H1 (cell line): ENCODE measurements at regions not wholly inside any gene's neighbourhood (a gene's known extent, or its start where the extent isn't known, plus 50 kb on each side); places are given as distances from the start of the nearest gene placed in this dataset.
A peak's percentile ranks its signal among the peaks of the same experiment; 100 is the strongest.

Experiments
- CTCF ChIA-PET: fragments of 300-600 bp; sonication (Branson Sonifier 250); formaldehyde crosslinking; loops from one replicate; lab custom pipeline; 2021; ENCODE audit not compliant: partially characterized antibody; lab: Charles Lee
- POLR2A ChIA-PET: fragments of 300-600 bp; sonication (Branson Sonifier 250); formaldehyde crosslinking; loops from one replicate; lab custom pipeline; 2021; ENCODE audit warnings: inconsistent platforms; ENCODE audit not compliant: partially characterized antibody; lab: Charles Lee
- DNase-seq, 2 experiments: peaks; one replicate each; pipeline versions ENCODE4 v3.0.0 to v3.0.0-alpha.2; 2010 to 2022; ENCODE audit warnings: low spot score in 2 of 2, low read depth in 1 of 2, mixed read lengths in 1 of 2
- FAIRE-seq: peaks from 2 replicates; lab custom pipeline; 2011; peaks lifted over from hg19 to GRCh38; lab: Jason Lieb, UNC
- H2AFZ ChIP-seq: 2 replicates; pipeline ENCODE4 v1.8.1; 2012; ENCODE audit warnings: low read length, inconsistent platforms
- H2AK5ac ChIP-seq: 2 replicates; pipeline ENCODE4 v1.6.1; 2013; ENCODE audit warnings: low read depth, low read length
- H2BK120ac ChIP-seq: replicated peaks from 2 replicates; pipeline ENCODE3; 2013; ENCODE audit warnings: low read depth, low read length, inconsistent platforms
- H2BK12ac ChIP-seq: 2 replicates; pipeline ENCODE4 v1.6.1; 2013; ENCODE audit warnings: low read depth, low read length
- H2BK15ac ChIP-seq: 2 replicates; pipeline ENCODE4 v1.6.1; 2013; ENCODE audit warnings: low read length
- H2BK20ac ChIP-seq: 2 replicates; pipeline ENCODE4 v1.6.1; 2013; ENCODE audit warnings: low read length
- H2BK5ac ChIP-seq: 2 replicates; pipeline ENCODE4 v1.6.1; 2013; ENCODE audit warnings: low read depth, low read length
- H3K14ac ChIP-seq: 2 replicates; pipeline ENCODE4 v1.6.1; 2013; ENCODE audit warnings: inconsistent platforms; ENCODE audit not compliant: insufficient read length
- H3K18ac ChIP-seq: 2 replicates; pipeline ENCODE4 v1.6.1; 2013; ENCODE audit warnings: low read length; ENCODE audit errors: extremely low read depth
- H3K23ac ChIP-seq: 2 replicates; pipeline ENCODE4 v1.6.1; 2013; ENCODE audit warnings: inconsistent platforms; ENCODE audit not compliant: insufficient read length
- H3K23me2 ChIP-seq: 2 replicates; pipeline ENCODE4 v1.6.1; 2013; ENCODE audit warnings: low read depth, low read length
- H3K27ac ChIP-seq: 2 replicates; pipeline ENCODE4 v1.6.1; 2011; ENCODE audit warnings: low read depth, low read length, inconsistent platforms
- H3K27me3 ChIP-seq, 4 experiments: replicated peaks in 1 of 4; 1 replicate in 1 of 4; 2 replicates in 3 of 4; pipeline versions ENCODE4 v1.6.1 to v1.8.1; 2011 to 2013; ENCODE audit warnings: low read length in 3 of 4, mild to moderate bottlenecking in 3 of 4, inconsistent platforms in 2 of 4, mixed read lengths in 2 of 4, moderate library complexity in 1 of 4; ENCODE audit not compliant: control insufficient read depth in 3 of 4, insufficient read depth in 3 of 4; ENCODE audit errors: extremely low read depth in 1 of 4
- H3K36me3 ChIP-seq, 4 experiments: 2 replicates each; pipeline versions ENCODE4 v1.6.1 to v1.8.1; 2011 to 2013; ENCODE audit warnings: mild to moderate bottlenecking in 4 of 4, low read length in 3 of 4, moderate library complexity in 2 of 4, control low read depth in 1 of 4, inconsistent platforms in 1 of 4; ENCODE audit not compliant: insufficient read depth in 4 of 4, control insufficient read depth in 2 of 4
- H3K4ac ChIP-seq: replicated peaks from 2 replicates; pipeline ENCODE3; 2013; ENCODE audit warnings: low read length, low read depth, mixed read lengths, inconsistent platforms; ENCODE audit not compliant: insufficient read length
- H3K4me1 ChIP-seq, 4 experiments: replicated peaks in 1 of 4; 1 replicate in 1 of 4; 2 replicates in 3 of 4; pipeline versions ENCODE4 v1.6.1 to v1.8.1; 2011 to 2013; ENCODE audit warnings: low read length in 3 of 4, inconsistent platforms in 2 of 4, mixed read lengths in 1 of 4; ENCODE audit not compliant: insufficient read depth in 4 of 4, control insufficient read depth in 3 of 4
- H3K4me2 ChIP-seq, 2 experiments: 2 replicates each; pipeline versions ENCODE4 v1.6.1 to v1.8.1; 2011 to 2013; ENCODE audit warnings: low read depth in 2 of 2, low read length in 2 of 2, control low read depth in 1 of 2, inconsistent platforms in 1 of 2, mild to moderate bottlenecking in 1 of 2; ENCODE audit not compliant: insufficient read depth in 1 of 2
- H3K4me3 ChIP-seq, 4 experiments: fragments of 200-600, 300-600 bp in 1 of 4; sonication (generic), shearing (Covaris generic), sonication (Bioruptor Twin) in 1 of 4; 2 replicates each; pipeline versions ENCODE4 v1.5.1 to v1.8.1; 2011 to 2016; ENCODE audit warnings: low read length in 4 of 4, low read depth in 3 of 4, control low read depth in 2 of 4, inconsistent platforms in 2 of 4, mild to moderate bottlenecking in 2 of 4, mixed read lengths in 1 of 4, moderate library complexity in 1 of 4; ENCODE audit not compliant: insufficient read depth in 2 of 4; ENCODE audit errors: extremely low read depth in 1 of 4
- H3K56ac ChIP-seq: replicated peaks from 2 replicates; pipeline ENCODE3; 2013; ENCODE audit warnings: low read depth, mild to moderate bottlenecking, mixed read lengths, low read length, inconsistent platforms; ENCODE audit not compliant: insufficient read length
- H3K79me1 ChIP-seq: 2 replicates; pipeline ENCODE4 v1.6.1; 2013; ENCODE audit warnings: low read depth, low read length, control low read depth
- H3K79me2 ChIP-seq, 2 experiments: 2 replicates each; pipeline versions ENCODE4 v1.6.1 to v1.8.1; 2012 to 2013; ENCODE audit warnings: low read length in 2 of 2, mild to moderate bottlenecking in 2 of 2, inconsistent platforms in 1 of 2; ENCODE audit not compliant: insufficient read depth in 2 of 2, control insufficient read depth in 1 of 2
- H3K9ac ChIP-seq, 4 experiments: replicated peaks in 1 of 4; 1 replicate in 1 of 4; 2 replicates in 3 of 4; pipeline versions ENCODE4 v1.6.1 to v1.8.1; 2011 to 2013; ENCODE audit warnings: low read depth in 3 of 4, low read length in 3 of 4, control low read depth in 2 of 4, mild to moderate bottlenecking in 2 of 4, moderate library complexity in 2 of 4, inconsistent platforms in 1 of 4; ENCODE audit errors: extremely low read depth in 1 of 4
- H3K9me3 ChIP-seq, 2 experiments: 2 replicates each; pipeline versions ENCODE4 v1.6.1 to v1.8.1; 2012 to 2013; ENCODE audit warnings: mild to moderate bottlenecking in 2 of 2, moderate library complexity in 2 of 2, control low read depth in 1 of 2, inconsistent platforms in 1 of 2, low read depth in 1 of 2, low read length in 1 of 2, mixed read lengths in 1 of 2; ENCODE audit not compliant: insufficient read depth in 2 of 2
- H4K20me1 ChIP-seq, 2 experiments: replicated peaks in 1 of 2; 2 replicates each; pipeline versions ENCODE3 to v1.8.1; 2011 to 2013; ENCODE audit warnings: inconsistent platforms in 2 of 2, low read length in 2 of 2, mild to moderate bottlenecking in 1 of 2; ENCODE audit not compliant: insufficient read depth in 2 of 2, control insufficient read depth in 1 of 2
- H4K5ac ChIP-seq: 2 replicates; pipeline ENCODE4 v1.6.1; 2013; ENCODE audit warnings: low read length, low read depth, mixed read lengths, inconsistent platforms; ENCODE audit not compliant: insufficient read length
- H4K8ac ChIP-seq: 2 replicates; pipeline ENCODE4 v1.8.0; 2013; ENCODE audit warnings: mild to moderate bottlenecking, moderate library complexity, low read length, inconsistent platforms; ENCODE audit not compliant: insufficient read depth; ENCODE audit errors: extremely low read depth
- H4K91ac ChIP-seq: replicated peaks from 2 replicates; pipeline ENCODE3; 2013; ENCODE audit warnings: low read length, mixed read lengths, inconsistent platforms; ENCODE audit not compliant: insufficient read length
- CTCF ChIP-seq, 3 experiments: IDR thresholded peaks; 1 replicate in 2 of 3; 2 replicates in 1 of 3; pipeline versions ENCODE4 v1.5.1 to v1.6.1; 2011; ENCODE audit warnings: low read length in 3 of 3, mild to moderate bottlenecking in 3 of 3, inconsistent platforms in 2 of 3, low read depth in 1 of 3, moderate library complexity in 1 of 3; ENCODE audit not compliant: insufficient read depth in 1 of 3; ENCODE audit errors: control extremely low read depth in 1 of 3
- MAX ChIP-seq: IDR thresholded peaks from 2 replicates; pipeline ENCODE4 v1.6.1; 2012; ENCODE audit warnings: inconsistent platforms
- POLR2A ChIP-seq, 2 experiments: IDR thresholded peaks; 1 replicate in 1 of 2; 2 replicates in 1 of 2; pipeline ENCODE4 v1.6.1; 2011; ENCODE audit warnings: low read depth in 2 of 2, low read length in 2 of 2, mild to moderate bottlenecking in 2 of 2; ENCODE audit errors: control extremely low read depth in 1 of 2
- RAD21 ChIP-seq, 2 experiments: IDR thresholded peaks in 1 of 2; conservative IDR thresholded peaks in 1 of 2; 2 replicates each; pipeline ENCODE4 v1.6.1; 2011; ENCODE audit warnings: low read depth in 2 of 2, low read length in 2 of 2, improper control_type of control experiment in 1 of 2, inconsistent platforms in 1 of 2, mild to moderate bottlenecking in 1 of 2, moderate library complexity in 1 of 2
- RXRA ChIP-seq: IDR thresholded peaks from 2 replicates; pipeline ENCODE4 v1.6.1; 2011; ENCODE audit warnings: low read depth, mild to moderate bottlenecking, low read length, moderate library complexity; ENCODE audit not compliant: insufficient read depth
- SIN3A ChIP-seq, 2 experiments: IDR thresholded peaks in 1 of 2; conservative IDR thresholded peaks in 1 of 2; 2 replicates each; pipeline ENCODE4 v1.6.1; 2011 to 2012; ENCODE audit warnings: low read length in 2 of 2, improper control_type of control experiment in 1 of 2, low read depth in 1 of 2, mild to moderate bottlenecking in 1 of 2
- USF2 ChIP-seq: IDR thresholded peaks from 2 replicates; pipeline ENCODE4 v1.6.1; 2011; ENCODE audit warnings: low read length, improper control_type of control experiment
- WGBS, 2 experiments: shearing (Covaris generic) in 1 of 2; methylation state at CpG; one replicate each; pipeline versions ENCODE4 v1.1.6 to v1.1.7; 2013 to 2015; ENCODE audit warnings: low lambda C conversion rate in 2 of 2, mixed read lengths in 2 of 2, inconsistent platforms in 1 of 2, low coverage in 1 of 2, missing lambda C conversion rate in 1 of 2; ENCODE audit not compliant: insufficient replicate concordance in 2 of 2, insufficient coverage in 1 of 2, insufficient read length in 1 of 2; ENCODE audit errors: extremely low coverage in 1 of 2, missing lambda C conversion rate in 1 of 2; 5-methylcytosine and 5-hydroxymethylcytosine counted together

DNA sequence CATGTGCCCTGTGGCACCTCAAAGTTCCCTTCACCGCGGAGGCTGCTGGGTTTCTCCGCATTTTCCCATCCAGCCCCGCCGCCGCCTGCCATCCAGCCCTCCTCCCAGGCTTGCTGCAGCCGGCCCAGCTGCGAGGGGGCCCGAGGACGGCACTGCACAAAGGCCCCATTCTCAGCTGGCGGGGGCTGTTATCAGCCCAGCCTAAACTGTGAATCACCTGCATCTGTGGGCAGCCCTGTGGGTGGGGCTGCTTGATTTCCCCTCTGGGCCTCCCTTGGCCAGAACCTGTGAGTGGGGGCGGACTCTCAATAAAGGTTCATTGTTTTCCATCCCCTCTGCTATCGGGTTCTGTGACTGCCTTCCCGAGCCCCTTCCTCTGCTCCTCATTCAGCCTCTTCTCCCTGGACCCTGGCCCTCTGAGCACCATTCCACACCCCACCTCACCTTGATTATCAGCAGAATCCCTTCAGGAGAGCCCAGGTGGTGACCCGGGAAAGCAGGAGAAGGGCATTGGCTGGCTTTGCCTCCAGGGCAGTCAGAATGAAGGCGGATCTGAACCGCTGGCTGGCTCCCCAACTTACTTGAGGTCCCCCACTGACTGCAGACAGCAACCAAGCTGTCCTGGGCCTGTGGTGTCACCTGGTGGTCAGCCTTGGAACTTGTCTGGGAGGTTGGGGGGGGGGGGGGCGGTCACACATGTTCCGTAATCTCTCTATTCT, 204.5 kb downstream of the ZFP36L2 start:
- no peaks in the 10 kb centered on the region for H3K36me3 ChIP-seq
- no peaks in the 10 kb centered on the region for H3K27me3 ChIP-seq
- H3K9ac ChIP-seq, result no peak overlapping the region
- no peak overlapping the region for H2BK12ac ChIP-seq
- FAIRE-seq (no peak), DNase-seq (peak; percentile 58 to 80)
- WGBS, 2 experiments, result 72% methylated on average over 19 of the region's 19 CpGs; no CpG with 5 or more reads in 1 of the 2 experiments
- peak overlapping the region; percentile 58 for H4K8ac ChIP-seq
- H3K4me3 ChIP-seq, result no peak overlapping the region
- no peak overlapping the region for H3K27ac ChIP-seq
- peak overlapping the region; percentile 16; the same call in 1 of the 2 replicates for H2AFZ ChIP-seq
- H3K79me1 ChIP-seq, result no peaks in the 10 kb centered on the region
- no peak overlapping the region for H2AK5ac ChIP-seq
- no peak overlapping the region; the same call in 1 of the 2 replicates for H2BK20ac ChIP-seq
- H2BK120ac ChIP-seq, result no peak overlapping the region
- peak overlapping the region; percentile 61 for H4K91ac ChIP-seq
- no peaks in the 10 kb centered on the region for H4K20me1 ChIP-seq
- peak overlapping the region; percentile 63; the same call in 1 of the 2 replicates for H2BK15ac ChIP-seq
- no peak overlapping the region; the same call in 1 of the 2 replicates for H2BK5ac ChIP-seq
- POLR2A ChIA-PET, result interaction anchor here (1.6 kb wide), 1 partner anchor 47 kb away, joined by 4 read pairs; no protein-coding TSS in a partner anchor
- H3K14ac ChIP-seq, result no peak overlapping the region
- no peaks in the 10 kb centered on the region for H3K23me2 ChIP-seq
- H3K4me2 ChIP-seq, result peak overlapping the region; percentile 14 to 30; a peak in 2 of 4 replicates
- CTCF ChIA-PET, result interaction anchor here (0.6 to 8.5 kb wide), 19 partner anchors 10 to 1148 kb away, joined by 3 to 94 read pairs (median 3); no protein-coding TSS in a partner anchor
- H3K79me2 ChIP-seq, result no peaks in the 10 kb centered on the region
- H3K4ac ChIP-seq, result no peak overlapping the region
- H4K5ac ChIP-seq, result no peak overlapping the region
- no peak overlapping the region for H3K56ac ChIP-seq
- H3K9me3 ChIP-seq, result peaks cover 0 to 5% of the 10 kb centered on the region in 2 experiments; a peak in 3 of 4 replicates
- H3K4me1 ChIP-seq, result peaks cover 2 to 10% (median 3%) of the 10 kb centered on the region in 4 experiments; a peak in 4 of 7 replicates
- H3K18ac ChIP-seq, result no peak overlapping the region
- no peak overlapping the region for H3K23ac ChIP-seq
- TF ChIP-seq RXRA (no peak), MAX (peak; percentile 40; the same call in 1 of the 2 replicates), RAD21 (IDR thresholded peaks at IDR 0.05 in 1 of 2, conservative IDR thresholded peaks at IDR 0.05 in 1 of 2; ENCODE audit: low read depth in 2 of 2, low read length in 2 of 2) (peak; percentile 97 to 99), CTCF (IDR thresholded peaks at IDR 0.05; ENCODE audit: control extremely low read depth in 1 of 3, insufficient read depth in 1 of 3, low read depth in 1 of 3, low read length in 3 of 3) (peak; percentile 87 to 95 (median 93)), POLR2A (IDR thresholded peaks at IDR 0.05; ENCODE audit: control extremely low read depth in 1 of 2, low read depth in 2 of 2, low read length in 2 of 2) (no peak), USF2 (no peak), SIN3A (conservative IDR thresholded peaks at IDR 0.05 in 1 of 2, IDR thresholded peaks at IDR 0.05 in 1 of 2; ENCODE audit: low read depth in 1 of 2, low read length in 2 of 2) (no peak)
